NCI-H2196 (cell line): ENCODE measurements at regions not wholly inside any gene's neighbourhood (a gene's known extent, or its start where the extent isn't known, plus 50 kb on each side); places are given as distances from the start of the nearest gene placed in this dataset.

Experiments
- DNase-seq: peaks from one replicate; lab custom pipeline; 2025; ENCODE audit not compliant: unreplicated experiment; lab: John Stamatoyannopoulos, UW

- no peak for DNase-seq
Measured at GRCh38 chr2:111633189-111633588, 250.8 kb downstream of the ANAPC1 start.

DNA sequence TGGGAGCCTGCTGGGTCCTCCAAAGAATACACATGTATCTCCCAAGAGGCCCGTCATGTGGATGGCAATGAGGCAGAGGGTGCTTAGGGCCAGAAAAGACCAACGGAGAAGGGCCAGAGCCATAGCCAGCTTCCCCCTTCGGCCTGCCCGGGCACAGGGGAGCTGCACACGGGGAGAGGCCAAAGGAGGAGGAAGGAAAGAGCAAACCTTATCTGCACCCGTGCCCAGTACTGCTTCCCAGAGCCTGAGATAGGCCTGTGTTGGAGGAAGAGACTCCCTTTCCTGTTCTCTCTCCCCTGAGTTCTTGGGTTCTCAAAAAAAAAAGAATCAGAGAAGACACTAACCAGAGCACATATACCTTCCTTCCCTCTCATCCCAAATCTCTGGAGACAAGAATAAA is 250.3 kb downstream of the ANAPC1 start:
- DNase-seq, result no peak

GRCh38 chr2:111634050-111634794 is 249.8 kb downstream of the ANAPC1 start:
- no peak for DNase-seq

- no peak for DNase-seq
Measured at GRCh38 chr2:111634995-111635538, 248.9 kb downstream of the ANAPC1 start.

GRCh38 chr2:111636905-111637304 is 247.1 kb downstream of the ANAPC1 start:
- DNase-seq, result no peak

DNA sequence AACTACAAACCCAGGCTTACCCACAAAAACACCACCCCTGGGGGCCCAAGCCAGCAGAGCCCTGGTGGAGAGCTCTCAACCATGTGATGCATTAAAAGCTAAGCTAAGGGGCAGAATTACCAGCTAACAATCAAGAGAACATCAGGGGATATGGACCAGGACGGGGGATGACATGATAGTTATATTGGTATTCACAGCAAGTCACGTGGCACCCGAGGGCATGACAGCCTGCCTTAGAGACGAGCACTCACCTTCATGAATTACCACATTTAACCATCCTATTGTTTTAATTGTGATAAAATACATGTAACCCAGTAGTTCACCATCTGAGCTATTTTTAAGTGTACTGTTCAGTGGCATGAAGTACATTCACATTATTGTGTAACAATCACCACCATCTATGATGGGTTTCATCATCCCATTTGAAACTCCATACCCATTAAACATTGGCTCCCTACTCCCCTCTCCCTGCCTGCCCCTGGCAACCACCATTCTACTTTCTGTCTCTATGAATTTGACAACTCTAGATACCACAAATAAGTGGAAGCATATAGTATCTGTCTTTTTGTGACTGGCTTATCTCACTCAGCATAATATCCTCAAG is 245.6 kb downstream of the ANAPC1 start:
- DNase-seq, result no peak

GRCh38 chr2:111640480-111640879 is 243.5 kb downstream of the ANAPC1 start:
- DNase-seq, result no peak

DNA sequence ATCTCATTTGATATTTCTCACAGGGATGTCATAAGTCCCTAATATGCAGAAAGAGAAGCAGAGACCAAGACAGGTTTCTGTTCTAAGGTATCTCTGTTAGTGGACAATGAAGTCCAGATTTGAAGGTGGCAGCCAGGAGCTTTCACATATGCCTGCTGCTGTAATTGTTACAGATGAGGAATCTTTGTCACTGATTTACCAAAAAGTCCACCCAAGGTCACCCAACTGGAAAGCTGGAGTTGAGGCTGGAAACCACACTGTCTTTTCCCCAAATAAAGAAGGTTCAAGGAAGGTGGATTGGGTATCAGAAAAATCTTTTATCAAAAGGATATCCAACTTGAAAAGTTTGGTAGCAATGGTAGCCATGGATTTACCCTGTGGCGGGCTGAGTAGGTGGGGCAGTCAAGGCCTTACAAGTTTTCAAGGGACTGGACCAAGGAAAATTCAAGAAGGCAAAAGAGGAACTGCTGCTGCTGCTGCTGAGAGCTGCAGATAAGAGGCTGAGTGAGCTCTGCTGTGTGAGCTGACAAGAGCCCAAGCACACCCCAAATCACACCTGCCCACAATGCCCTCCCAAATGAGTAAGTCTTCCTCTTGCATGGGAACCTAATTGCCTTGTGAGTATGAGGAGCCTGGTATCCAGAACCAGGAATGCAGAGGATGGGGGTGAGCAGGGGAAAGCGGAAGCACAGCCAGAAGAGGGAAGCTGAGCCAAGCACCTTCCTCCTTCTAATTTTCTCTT is 241.2 kb downstream of the ANAPC1 start:
- DNase-seq, result no peak

DNA sequence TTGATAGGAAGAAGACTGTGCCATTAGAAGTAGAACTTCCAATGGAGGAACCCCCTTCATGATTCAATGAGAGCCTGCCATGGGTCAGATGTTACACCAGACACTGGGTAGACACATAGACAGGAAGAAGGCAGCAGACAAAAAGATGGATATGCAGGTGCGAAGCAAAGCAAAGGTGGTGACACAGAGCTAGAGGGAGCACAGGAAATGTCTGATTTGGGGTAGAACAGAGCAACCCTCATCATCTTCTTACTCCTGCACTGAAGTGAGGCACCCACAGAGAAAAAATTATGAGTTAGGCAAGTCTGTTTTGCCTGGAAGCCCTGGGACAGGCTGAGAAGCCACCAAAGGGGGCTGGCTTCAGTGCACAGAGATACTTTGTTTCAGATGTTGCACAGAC is 240.2 kb downstream of the ANAPC1 start:
- DNase-seq, result no peak

DNA sequence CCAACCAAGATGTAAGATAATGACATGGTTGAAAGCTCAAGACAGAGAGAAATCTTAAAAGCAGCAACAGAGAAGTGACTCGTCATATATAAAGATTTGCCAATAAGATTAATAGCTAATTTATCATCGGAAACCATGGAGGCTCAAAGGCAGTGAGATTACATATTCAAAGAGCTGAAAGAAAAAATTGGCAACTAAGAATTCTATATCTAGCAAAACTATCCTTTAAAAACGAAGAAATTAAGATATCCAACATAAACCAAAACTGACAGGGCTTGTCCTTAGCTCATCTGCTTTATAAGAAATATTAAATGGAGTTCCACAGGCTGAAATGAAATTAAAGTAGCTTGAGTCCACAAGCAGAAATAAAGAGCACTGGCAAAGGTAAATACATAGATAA is 236.6 kb downstream of the ANAPC1 start:
- DNase-seq, result no peak

GRCh38 chr2:111652038-111652437 is 232.0 kb downstream of the ANAPC1 start:
- DNase-seq, result no peak

- DNase-seq, result no peak
Measured at GRCh38 chr2:111652681-111653080, 231.3 kb downstream of the ANAPC1 start.

- DNase-seq, result no peak
Measured at GRCh38 chr2:111653103-111653624, 230.8 kb downstream of the ANAPC1 start.

DNA sequence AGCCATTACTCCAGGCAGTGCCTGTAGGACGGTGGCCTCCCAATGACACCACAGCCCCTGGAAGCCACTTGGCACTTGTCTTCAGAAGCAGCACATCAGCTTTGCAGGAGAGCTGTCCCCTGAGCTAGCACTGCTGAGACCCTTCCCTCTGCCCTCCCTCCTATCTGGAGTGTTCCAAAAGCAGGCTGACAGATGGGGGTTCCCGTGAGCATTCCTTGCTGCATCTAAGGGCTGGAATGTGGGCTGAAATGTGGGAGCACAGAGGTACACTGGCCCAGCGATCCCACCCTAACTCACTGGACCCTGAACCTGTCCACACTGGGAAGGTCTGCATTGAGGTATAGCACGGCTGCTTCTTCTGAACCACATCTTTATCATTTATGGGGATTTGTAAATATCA is 230.1 kb downstream of the ANAPC1 start:
- DNase-seq, result no peak

- no peak for DNase-seq
Measured at GRCh38 chr2:111654829-111655228, 229.2 kb downstream of the ANAPC1 start.

GRCh38 chr2:111656436-111656835 is 227.6 kb downstream of the ANAPC1 start:
- no peak for DNase-seq

GRCh38 chr2:111656894-111657293 is 227.1 kb downstream of the ANAPC1 start:
- no peak for DNase-seq

DNA sequence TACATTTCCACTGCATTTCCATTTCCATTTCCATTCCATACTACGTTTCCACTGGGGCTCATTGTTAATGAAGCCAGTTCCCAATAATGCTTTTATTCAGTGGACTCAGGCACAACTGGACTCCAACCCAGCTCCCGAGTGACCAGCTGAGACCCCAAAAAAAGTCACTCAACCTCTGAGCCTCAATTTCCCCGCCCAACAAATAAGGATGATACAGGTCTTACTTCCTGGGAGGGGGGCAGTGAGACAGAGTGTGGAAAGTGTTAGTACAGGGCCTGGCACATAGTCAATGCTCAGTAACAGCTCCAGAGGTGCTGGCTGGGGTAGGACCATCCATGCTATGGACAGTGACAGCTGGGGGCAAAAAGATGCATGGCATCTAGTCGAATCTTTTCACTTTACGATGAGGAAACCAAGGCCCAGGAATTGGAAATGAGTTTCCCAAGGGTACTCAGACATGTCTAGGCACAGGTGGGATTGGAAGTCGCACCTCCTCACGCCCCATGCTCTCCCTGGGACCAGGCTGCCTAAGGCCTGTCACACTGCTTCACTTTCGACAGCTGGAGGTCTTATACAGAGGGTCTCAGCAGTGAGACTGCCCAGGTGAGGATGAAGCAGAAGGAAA is 226.5 kb downstream of the ANAPC1 start:
- no peak for DNase-seq

DNA sequence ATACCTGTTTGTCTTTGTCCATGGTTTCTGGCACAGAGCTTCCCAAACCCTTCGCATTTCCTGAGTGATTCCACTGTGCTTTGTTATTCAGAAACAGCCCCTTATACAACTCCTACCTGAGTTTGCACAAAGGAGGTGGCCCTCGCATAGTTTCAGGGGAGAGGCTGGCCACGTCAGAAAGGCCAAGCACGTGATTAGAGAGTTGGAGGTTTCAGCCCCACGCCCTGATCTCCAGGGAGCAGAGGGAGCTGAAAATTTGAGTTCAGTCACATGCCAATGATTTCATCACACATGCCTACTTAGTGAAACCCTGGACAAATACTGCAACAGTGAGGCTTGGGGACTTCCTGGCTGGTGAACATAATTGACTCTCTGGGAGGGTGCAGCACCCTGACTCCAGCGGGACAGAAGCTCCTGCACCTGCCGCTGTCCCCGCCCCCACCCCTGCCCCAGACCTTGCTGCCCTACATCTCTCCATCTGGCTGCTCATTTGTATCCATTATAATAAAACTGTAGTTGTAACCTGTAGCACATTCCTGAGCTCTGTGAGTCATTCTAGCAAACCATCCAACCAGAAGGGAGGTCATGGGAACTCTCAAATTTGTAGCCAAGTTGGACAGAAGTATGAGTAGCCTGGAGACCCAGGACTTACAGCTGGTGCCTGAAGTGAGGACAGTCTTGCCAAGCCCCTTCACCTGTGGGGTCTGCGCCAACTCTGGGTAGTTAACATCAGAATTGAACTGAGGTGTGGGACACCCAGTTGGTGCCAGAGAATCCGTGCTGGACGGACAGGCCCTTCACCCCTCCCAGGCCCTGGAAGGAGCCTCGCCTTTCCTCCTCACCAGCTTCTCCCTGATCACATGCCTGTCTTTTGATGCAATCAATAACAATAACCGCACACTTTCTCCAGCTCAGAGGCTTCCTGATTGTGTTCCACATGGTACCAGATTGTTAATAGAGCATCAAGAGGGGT is 224.3 kb downstream of the ANAPC1 start:
- peak; percentile 75 for DNase-seq

GRCh38 chr2:111660811-111661210 is 223.2 kb downstream of the ANAPC1 start:
- DNase-seq, result no peak
